Panc1 (cell line): ENCODE measurements at regions not wholly inside any gene's neighbourhood (a gene's known extent, or its start where the extent isn't known, plus 50 kb on each side); places are given as distances from the start of the nearest gene placed in this dataset.

Source experiments
- POLR2AphosphoS5 ChIP-seq: IDR thresholded peaks from 2 replicates; pipeline ENCODE4 v1.6.1; 2012; ENCODE audit warnings: mild to moderate bottlenecking, low read depth, low read length, moderate library complexity
- SIN3A ChIP-seq: IDR thresholded peaks from 2 replicates; pipeline ENCODE4 v1.6.1; 2012; ENCODE audit warnings: low read depth, mild to moderate bottlenecking, low read length, moderate library complexity, borderline replicate concordance; ENCODE audit not compliant: insufficient read depth
- TCF7L2 ChIP-seq: IDR thresholded peaks from 2 replicates; pipeline ENCODE4 v1.6.1; 2011; ENCODE audit warnings: mild to moderate bottlenecking, low read depth, low read length, inconsistent platforms
- TF ChIP-seq, protein P1 (sequence below): fragments of 450-650 bp; IDR thresholded peaks from 2 replicates; pipeline ENCODE4 v1.5.1; 2017; ENCODE audit warnings: mild to moderate bottlenecking

DNA sequence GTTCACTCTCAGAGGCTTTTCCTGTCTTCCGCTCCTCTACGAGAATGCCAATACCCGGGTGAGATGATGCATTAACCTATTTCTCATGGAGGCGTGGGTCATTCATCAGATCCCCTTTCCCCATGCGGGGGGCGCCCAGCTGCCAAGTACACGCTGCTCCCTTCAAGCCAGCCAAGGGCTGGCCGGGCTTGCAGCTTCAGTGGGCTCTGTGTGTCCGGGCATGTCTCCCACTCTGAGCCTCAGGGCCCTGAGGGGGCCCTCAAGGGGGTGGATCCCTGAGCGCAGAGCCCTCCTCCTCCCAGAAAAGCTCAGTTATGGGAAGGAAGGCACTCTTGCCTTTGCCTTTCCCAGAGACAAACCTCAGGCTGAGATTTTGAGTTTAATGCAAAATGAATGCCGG lies 431.8 kb upstream of the MYT1L start:
- TF ChIP-seq TCF7L2 (no peak), POLR2AphosphoS5 (no peak), SIN3A (no peak)
- TF ChIP-seq, protein P1, sequence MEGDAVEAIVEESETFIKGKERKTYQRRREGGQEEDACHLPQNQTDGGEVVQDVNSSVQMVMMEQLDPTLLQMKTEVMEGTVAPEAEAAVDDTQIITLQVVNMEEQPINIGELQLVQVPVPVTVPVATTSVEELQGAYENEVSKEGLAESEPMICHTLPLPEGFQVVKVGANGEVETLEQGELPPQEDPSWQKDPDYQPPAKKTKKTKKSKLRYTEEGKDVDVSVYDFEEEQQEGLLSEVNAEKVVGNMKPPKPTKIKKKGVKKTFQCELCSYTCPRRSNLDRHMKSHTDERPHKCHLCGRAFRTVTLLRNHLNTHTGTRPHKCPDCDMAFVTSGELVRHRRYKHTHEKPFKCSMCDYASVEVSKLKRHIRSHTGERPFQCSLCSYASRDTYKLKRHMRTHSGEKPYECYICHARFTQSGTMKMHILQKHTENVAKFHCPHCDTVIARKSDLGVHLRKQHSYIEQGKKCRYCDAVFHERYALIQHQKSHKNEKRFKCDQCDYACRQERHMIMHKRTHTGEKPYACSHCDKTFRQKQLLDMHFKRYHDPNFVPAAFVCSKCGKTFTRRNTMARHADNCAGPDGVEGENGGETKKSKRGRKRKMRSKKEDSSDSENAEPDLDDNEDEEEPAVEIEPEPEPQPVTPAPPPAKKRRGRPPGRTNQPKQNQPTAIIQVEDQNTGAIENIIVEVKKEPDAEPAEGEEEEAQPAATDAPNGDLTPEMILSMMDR, result no peak
